ENCODE measurements at regions not wholly inside any gene's neighbourhood (a gene's known extent, or its start where the extent isn't known, plus 50 kb on each side); places are given as distances from the start of the nearest gene placed in this dataset.

DNA sequence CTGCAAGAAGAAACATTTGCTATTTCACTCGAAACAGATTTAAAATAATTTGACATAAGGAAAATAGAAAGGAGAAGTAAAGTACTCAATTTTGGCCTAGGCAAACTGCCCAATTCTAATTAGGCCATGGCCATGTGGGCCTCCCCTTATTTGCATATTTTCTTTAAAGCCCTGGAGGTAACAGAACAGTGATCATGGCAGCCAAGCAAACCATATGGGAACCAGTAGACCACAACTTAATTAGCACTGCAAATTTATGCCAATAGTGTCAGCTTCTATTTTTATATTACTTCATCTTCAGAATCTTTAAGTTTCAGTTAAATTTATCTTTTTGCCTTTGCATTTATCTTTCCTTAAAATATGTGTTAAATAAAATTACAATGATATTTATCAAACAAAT is 63.3 kb upstream of the THSD7A start:
- no peak for DNase-seq
- H3K9me3 ChIP-seq (replicated peaks in 1 of 3), result no peaks in the 10 kb centered on the region
- no peaks in the 10 kb centered on the region for H3K36me3 ChIP-seq (replicated peaks in 1 of 2)
- H3K4me1 ChIP-seq (replicated peaks in 1 of 2), result no peaks in the 10 kb centered on the region
- no peak overlapping the region for H3K4me3 ChIP-seq
- no peak overlapping the region for H3K27ac ChIP-seq
- TF ChIP-seq POLR2A (IDR thresholded peaks at IDR 0.05), result no peak
- TF ChIP-seq, protein P1, sequence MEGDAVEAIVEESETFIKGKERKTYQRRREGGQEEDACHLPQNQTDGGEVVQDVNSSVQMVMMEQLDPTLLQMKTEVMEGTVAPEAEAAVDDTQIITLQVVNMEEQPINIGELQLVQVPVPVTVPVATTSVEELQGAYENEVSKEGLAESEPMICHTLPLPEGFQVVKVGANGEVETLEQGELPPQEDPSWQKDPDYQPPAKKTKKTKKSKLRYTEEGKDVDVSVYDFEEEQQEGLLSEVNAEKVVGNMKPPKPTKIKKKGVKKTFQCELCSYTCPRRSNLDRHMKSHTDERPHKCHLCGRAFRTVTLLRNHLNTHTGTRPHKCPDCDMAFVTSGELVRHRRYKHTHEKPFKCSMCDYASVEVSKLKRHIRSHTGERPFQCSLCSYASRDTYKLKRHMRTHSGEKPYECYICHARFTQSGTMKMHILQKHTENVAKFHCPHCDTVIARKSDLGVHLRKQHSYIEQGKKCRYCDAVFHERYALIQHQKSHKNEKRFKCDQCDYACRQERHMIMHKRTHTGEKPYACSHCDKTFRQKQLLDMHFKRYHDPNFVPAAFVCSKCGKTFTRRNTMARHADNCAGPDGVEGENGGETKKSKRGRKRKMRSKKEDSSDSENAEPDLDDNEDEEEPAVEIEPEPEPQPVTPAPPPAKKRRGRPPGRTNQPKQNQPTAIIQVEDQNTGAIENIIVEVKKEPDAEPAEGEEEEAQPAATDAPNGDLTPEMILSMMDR (IDR thresholded peaks at IDR 0.05), result no peak
- H3K27me3 ChIP-seq, result no peaks in the 10 kb centered on the region
- WGBS, 4 donors, result 89 to 95% (median 93%) methylated on average over 1 of the region's 1 CpG
- intact Hi-C loops (cut with DNase I), result no loop called here

DNA sequence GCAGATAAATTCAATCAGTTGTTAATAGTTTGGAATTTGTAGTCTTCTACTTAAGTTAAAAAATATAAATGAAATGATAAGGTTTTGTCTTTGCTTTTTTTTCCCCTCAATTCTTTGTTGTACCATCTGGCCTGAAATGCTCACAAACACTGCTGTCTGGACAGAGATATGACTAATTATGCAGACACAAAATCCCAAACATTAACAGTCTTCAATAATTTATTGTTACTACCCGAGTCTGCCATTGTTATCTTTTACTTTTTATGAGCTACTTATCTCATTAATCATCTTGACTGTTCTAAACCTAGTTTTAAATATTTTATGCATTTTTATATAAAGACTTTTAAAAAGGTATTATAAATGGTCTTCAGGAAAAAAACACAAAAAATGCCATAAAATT is 64.7 kb upstream of the THSD7A start:
- H3K36me3 ChIP-seq (replicated peaks in 1 of 2), result no peaks in the 10 kb centered on the region
- H3K9me3 ChIP-seq (replicated peaks in 1 of 3), result no peaks in the 10 kb centered on the region
- intact Hi-C loops (cut with DNase I), result no loop called here
- 5 to 8% (median 7%) methylated on average over 1 of the region's 1 CpG for WGBS, 4 donors
- no peaks in the 10 kb centered on the region for H3K4me1 ChIP-seq (replicated peaks in 1 of 2)
- no peak overlapping the region for H3K27ac ChIP-seq
- H3K27me3 ChIP-seq, result no peaks in the 10 kb centered on the region
- TF ChIP-seq, protein P1 (IDR thresholded peaks at IDR 0.05), result no peak
- no peak for TF ChIP-seq POLR2A (IDR thresholded peaks at IDR 0.05)
- DNase-seq, result no peak
- no peak overlapping the region for H3K4me3 ChIP-seq

DNA sequence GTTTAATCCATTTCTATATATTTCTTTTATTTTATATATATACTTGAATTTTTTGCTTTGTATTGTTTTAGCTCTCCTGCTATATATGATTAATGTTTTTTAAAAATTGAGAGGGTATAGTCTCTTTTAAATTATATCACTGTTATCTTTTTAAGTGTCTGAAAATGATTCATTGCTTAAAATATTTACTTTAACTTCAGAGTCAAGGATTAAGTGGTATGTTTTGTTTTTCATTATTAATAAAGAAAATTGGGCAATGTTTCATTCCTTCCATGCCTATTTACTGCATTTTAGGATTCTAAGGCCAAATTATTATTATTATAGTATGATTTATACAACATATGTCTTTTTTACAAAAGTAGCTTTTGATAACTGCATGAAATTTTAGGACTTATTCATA is 67.2 kb upstream of the THSD7A start:
- intact Hi-C loops (cut with DNase I), result no loop called here
- no peak for TF ChIP-seq POLR2A (IDR thresholded peaks at IDR 0.05)
- TF ChIP-seq, protein P1 (IDR thresholded peaks at IDR 0.05), result no peak
- H3K4me3 ChIP-seq, result no peak overlapping the region
- H3K27me3 ChIP-seq, result no peaks in the 10 kb centered on the region
- H3K9me3 ChIP-seq (replicated peaks in 1 of 3), result no peaks in the 10 kb centered on the region
- no peaks in the 10 kb centered on the region for H3K4me1 ChIP-seq (replicated peaks in 1 of 2)
- DNase-seq, result no peak
- H3K27ac ChIP-seq, result no peak overlapping the region
- H3K36me3 ChIP-seq (replicated peaks in 1 of 2), result no peaks in the 10 kb centered on the region

DNA sequence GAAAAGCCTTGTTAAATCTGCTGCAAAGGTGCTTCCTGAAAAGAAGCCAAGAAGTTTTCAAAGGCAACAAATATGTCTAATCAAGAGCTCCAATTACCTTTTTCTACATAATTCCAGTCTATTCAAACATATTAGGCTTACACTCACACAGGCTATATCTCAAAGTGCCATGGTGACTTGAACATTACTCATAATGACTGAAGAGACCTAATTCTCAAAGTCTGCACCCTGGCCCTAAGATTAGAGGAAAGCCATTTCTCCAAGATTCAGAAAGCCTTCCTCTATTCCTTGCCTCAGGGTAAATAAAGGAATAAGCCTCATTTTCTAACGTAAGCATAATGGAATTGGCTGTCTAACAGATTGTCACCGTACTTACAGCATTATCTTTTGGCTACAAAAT is 78.3 kb upstream of the THSD7A start:
- H3K36me3 ChIP-seq (replicated peaks in 1 of 2), result no peaks in the 10 kb centered on the region
- H3K4me1 ChIP-seq (replicated peaks in 1 of 2), result no peaks in the 10 kb centered on the region
- intact Hi-C loops (cut with DNase I), result no loop called here
- DNase-seq, result no peak
- no peak overlapping the region for H3K27ac ChIP-seq
- no peaks in the 10 kb centered on the region for H3K9me3 ChIP-seq (replicated peaks in 1 of 3)
- 77 to 97% (median 80%) methylated on average over 2 of the region's 2 CpGs for WGBS, 4 donors
- TF ChIP-seq, protein P1 (IDR thresholded peaks at IDR 0.05), result no peak
- H3K27me3 ChIP-seq, result no peaks in the 10 kb centered on the region
- H3K4me3 ChIP-seq, result no peak overlapping the region

Data from adrenal gland (tissue), 9 donors.